Cardiac fibroblast (primary cell): ENCODE measurements at regions not wholly inside any gene's neighbourhood (a gene's known extent, or its start where the extent isn't known, plus 50 kb on each side); places are given as distances from the start of the nearest gene placed in this dataset.
A peak's percentile ranks its signal among the peaks of the same experiment; 100 is the strongest.

Source experiments
- DNase-seq, 2 donors: peaks; one replicate each; pipeline versions ENCODE4 v3.0.0 to v3.0.0-alpha.2; 2010; ENCODE audit warnings: low read depth in 2 of 2
- H3K4me3 ChIP-seq, 2 donors: replicated peaks in 1 of 2; 1 replicate in 1 of 2; 2 replicates in 1 of 2; pipeline ENCODE4 v1.5.1; 2011; ENCODE audit warnings: low read depth in 2 of 2, low read length in 2 of 2, mild to moderate bottlenecking in 2 of 2, moderate library complexity in 1 of 2
- TF ChIP-seq, protein P1 (sequence below): IDR thresholded peaks from one replicate; pipeline ENCODE4 v1.5.1; 2011; ENCODE audit warnings: low read depth, mild to moderate bottlenecking, low read length, inconsistent platforms

GRCh38 chr9:31574006-31574765 lies 810.3 kb upstream of the ACO1 start:
- TF ChIP-seq, protein P1, sequence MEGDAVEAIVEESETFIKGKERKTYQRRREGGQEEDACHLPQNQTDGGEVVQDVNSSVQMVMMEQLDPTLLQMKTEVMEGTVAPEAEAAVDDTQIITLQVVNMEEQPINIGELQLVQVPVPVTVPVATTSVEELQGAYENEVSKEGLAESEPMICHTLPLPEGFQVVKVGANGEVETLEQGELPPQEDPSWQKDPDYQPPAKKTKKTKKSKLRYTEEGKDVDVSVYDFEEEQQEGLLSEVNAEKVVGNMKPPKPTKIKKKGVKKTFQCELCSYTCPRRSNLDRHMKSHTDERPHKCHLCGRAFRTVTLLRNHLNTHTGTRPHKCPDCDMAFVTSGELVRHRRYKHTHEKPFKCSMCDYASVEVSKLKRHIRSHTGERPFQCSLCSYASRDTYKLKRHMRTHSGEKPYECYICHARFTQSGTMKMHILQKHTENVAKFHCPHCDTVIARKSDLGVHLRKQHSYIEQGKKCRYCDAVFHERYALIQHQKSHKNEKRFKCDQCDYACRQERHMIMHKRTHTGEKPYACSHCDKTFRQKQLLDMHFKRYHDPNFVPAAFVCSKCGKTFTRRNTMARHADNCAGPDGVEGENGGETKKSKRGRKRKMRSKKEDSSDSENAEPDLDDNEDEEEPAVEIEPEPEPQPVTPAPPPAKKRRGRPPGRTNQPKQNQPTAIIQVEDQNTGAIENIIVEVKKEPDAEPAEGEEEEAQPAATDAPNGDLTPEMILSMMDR = no peak

GRCh38 chr9:31582071-31582470 lies 802.4 kb upstream of the ACO1 start:
- H3K4me3 ChIP-seq = no peak overlapping the region
- no peak for DNase-seq
- TF ChIP-seq, protein P1 = no peak

More at GRCh38 chr9:31574006-31574765, 810.3 kb upstream of the ACO1 start:
- H3K4me3 ChIP-seq = no peak overlapping the region
- peak in 1 of 2 donors; percentile 45 for DNase-seq

- no peak overlapping the region for H3K4me3 ChIP-seq
- TF ChIP-seq, protein P1 = no peak
- no peak for DNase-seq
These were observed 801.9 kb upstream of the ACO1 start for GRCh38 chr9:31582561-31582960.

DNA sequence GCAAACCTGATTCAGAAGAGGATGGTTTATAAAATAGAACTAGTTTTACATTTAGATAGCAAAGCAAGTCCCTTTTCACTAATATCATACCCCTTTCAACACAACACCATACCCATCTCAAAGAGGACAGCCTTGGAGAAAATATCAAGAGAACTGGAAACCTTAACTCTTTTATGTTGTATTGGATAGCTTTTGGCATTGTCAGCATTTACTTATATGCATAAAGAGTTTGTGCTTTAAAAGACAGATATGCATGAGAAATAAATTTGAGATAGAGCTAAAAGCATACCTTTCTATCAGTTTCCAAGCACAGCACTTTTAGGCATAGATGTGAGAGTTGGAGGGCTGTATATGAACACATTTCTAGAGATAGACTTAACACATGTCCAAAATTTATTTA lies 799.3 kb upstream of the ACO1 start:
- no peak overlapping the region for H3K4me3 ChIP-seq
- TF ChIP-seq, protein P1 = no peak
- DNase-seq = no peak

DNA sequence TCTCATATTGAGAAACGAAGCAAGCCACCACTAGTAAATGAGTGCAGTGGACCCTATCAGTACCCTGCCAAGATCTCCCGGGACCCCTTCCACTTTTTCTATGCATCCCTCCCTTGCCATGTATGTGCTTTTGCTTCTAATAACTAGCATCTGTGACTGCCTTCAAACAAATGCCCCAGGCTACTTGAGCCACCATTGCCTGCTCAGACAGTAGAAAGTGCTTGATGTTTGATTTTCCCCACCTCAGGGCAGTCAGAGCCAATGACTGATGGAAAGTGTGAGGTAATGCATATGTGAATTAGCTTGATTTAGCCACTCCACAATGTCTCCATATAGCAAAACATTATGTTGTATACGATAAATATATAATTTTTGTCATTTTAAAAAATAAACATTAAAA lies 797.3 kb upstream of the ACO1 start:
- no peak for DNase-seq
- H3K4me3 ChIP-seq = no peak overlapping the region
- TF ChIP-seq, protein P1 = no peak

- DNase-seq = no peak
- TF ChIP-seq, protein P1 = no peak
- no peak overlapping the region for H3K4me3 ChIP-seq
These were observed 796.4 kb upstream of the ACO1 start for GRCh38 chr9:31588006-31588405.

- no peak overlapping the region for H3K4me3 ChIP-seq
- TF ChIP-seq, protein P1 = no peak
- no peak for DNase-seq
These were observed 795.7 kb upstream of the ACO1 start for GRCh38 chr9:31588756-31589155.
